CD4-positive, alpha-beta T cell (primary cell): ENCODE measurements at regions not wholly inside any gene's neighbourhood (a gene's known extent, or its start where the extent isn't known, plus 50 kb on each side); places are given as distances from the start of the nearest gene placed in this dataset.

Experiments used
- ATAC-seq: fragments of 200-7000 bp; cut with Tn5 transposase; one replicate; pipeline ENCODE4 v1.10.0; 2022; ENCODE audit warnings: mild to moderate bottlenecking; ENCODE audit not compliant: poor library complexity
- CTCF ChIA-PET: fragments of 350-600 bp; sonication (Branson Sonifier 250); formaldehyde crosslinking; loops from one replicate; lab custom pipeline; 2021; ENCODE audit warnings: antibody characterized with exemption, inconsistent platforms; lab: Charles Lee
- POLR2A ChIA-PET: fragments of 350-600 bp; sonication (Branson Sonifier 250); formaldehyde crosslinking; loops from one replicate; lab custom pipeline; 2021; ENCODE audit warnings: antibody characterized with exemption, inconsistent platforms; lab: Charles Lee
- DNase-seq, 14 experiments: peaks; one replicate each; pipeline ENCODE4 v3.0.0-alpha.2; 2013 to 2020; ENCODE audit warnings: mixed read lengths in 2 of 14
- H3K27ac ChIP-seq, 2 donors: one replicate each; pipeline versions ENCODE4 v1.5.1 to v1.7.0; 2013; ENCODE audit warnings: low read length in 2 of 2, low read depth in 1 of 2, mild to moderate bottlenecking in 1 of 2
- H3K27me3 ChIP-seq, 2 experiments: 1 replicate in 1 of 2; 2 replicates in 1 of 2; pipeline versions ENCODE4 v1.6.1 to v1.7.0; 2013; ENCODE audit warnings: low read length in 2 of 2, control low read depth in 1 of 2, mild to moderate bottlenecking in 1 of 2, moderate library complexity in 1 of 2; ENCODE audit not compliant: insufficient read depth in 2 of 2, control insufficient read depth in 1 of 2
- H3K36me3 ChIP-seq: one replicate; pipeline ENCODE4 v1.6.1; 2013; ENCODE audit warnings: low read length, control low read depth; ENCODE audit not compliant: insufficient read depth
- H3K4me1 ChIP-seq: one replicate; pipeline ENCODE4 v1.6.1; 2013; ENCODE audit warnings: low read length, control low read depth; ENCODE audit not compliant: insufficient read depth
- H3K4me3 ChIP-seq: one replicate; pipeline ENCODE4 v1.5.1; 2013; ENCODE audit warnings: mild to moderate bottlenecking, low read length, moderate library complexity
- H3K9me3 ChIP-seq, 2 experiments: 1 replicate in 1 of 2; 2 replicates in 1 of 2; pipeline versions ENCODE4 v1.6.1 to v1.7.0; 2013; ENCODE audit warnings: low read length in 2 of 2, mild to moderate bottlenecking in 2 of 2, control low read depth in 1 of 2, moderate library complexity in 1 of 2; ENCODE audit not compliant: control insufficient read depth in 1 of 2, insufficient read depth in 1 of 2
- H3K27ac Mint-ChIP-seq: one replicate; pipeline ENCODE4 v1.8.0; 2020; ENCODE audit warnings: mixed read lengths
- H3K27me3 Mint-ChIP-seq: one replicate; pipeline ENCODE4 v1.8.0; 2021; ENCODE audit warnings: mixed read lengths
- H3K36me3 Mint-ChIP-seq: one replicate; pipeline ENCODE4 v1.8.0; 2021; ENCODE audit warnings: low read depth, mixed read lengths
- H3K4me1 Mint-ChIP-seq: one replicate; pipeline ENCODE4 v1.8.0; 2021; ENCODE audit warnings: low read depth, mixed read lengths
- H3K4me3 Mint-ChIP-seq: one replicate; pipeline ENCODE4 v1.8.0; 2020; ENCODE audit warnings: mild to moderate bottlenecking, mixed read lengths
- H3K9me3 Mint-ChIP-seq: one replicate; pipeline ENCODE4 v1.8.0; 2020; ENCODE audit warnings: mixed read lengths
- CTCF ChIP-seq: fragments of 200-600 bp; IDR thresholded peaks from one replicate; pipeline ENCODE4 v1.8.0; 2022; ENCODE audit warnings: antibody characterized with exemption, mild to moderate bottlenecking
- intact Hi-C, 2 experiments: fragments of 100-400 bp; cut with DNase I in 1 of 2; cut with micrococcal nuclease in 1 of 2; formaldehyde crosslinking; loops; one replicate each; pipeline versions ENCODE4 v1.15.1 to v1.9.0; 2023 to 2025; cut with DNase I, micrococcal nuclease

GRCh38 chr10:91341686-91342085 is 68.5 kb upstream of the HECTD2 start:
- H3K27me3 Mint-ChIP-seq, result no peaks in the 10 kb centered on the region
- ChIA-PET CTCF (no interaction called here), POLR2A (interaction anchor here (0.6 kb wide), 1 partner anchor 14 kb away, joined by 4 read pairs; no protein-coding TSS in a partner anchor)
- ATAC-seq, result no peak
- Histone ChIP-seq H3K4me1 (no peaks in the 10 kb centered on the region), H3K27ac (no peak overlapping the region), H3K4me3 (no peak overlapping the region), H3K36me3 (no peaks in the 10 kb centered on the region), H3K27me3 (no peaks in the 10 kb centered on the region), H3K9me3 (no peaks in the 10 kb centered on the region)
- H3K4me1 Mint-ChIP-seq, result no peaks in the 10 kb centered on the region
- H3K36me3 Mint-ChIP-seq, result no peaks in the 10 kb centered on the region
- intact Hi-C loops, result no loop called here
- DNase-seq, result no peak
- H3K9me3 Mint-ChIP-seq, result no peaks in the 10 kb centered on the region
- no peak overlapping the region for H3K27ac Mint-ChIP-seq
- H3K4me3 Mint-ChIP-seq, result no peak overlapping the region
- TF ChIP-seq CTCF, result no peak

- Mint-ChIP-seq H3K4me3 (no peak overlapping the region), H3K27ac (no peak overlapping the region), H3K27me3 (no peaks in the 10 kb centered on the region), H3K36me3 (no peaks in the 10 kb centered on the region), H3K9me3 (no peaks in the 10 kb centered on the region), H3K4me1 (no peaks in the 10 kb centered on the region)
- no peak for ATAC-seq
- DNase-seq, result no peak
- H3K36me3 ChIP-seq, result no peaks in the 10 kb centered on the region
- H3K4me3 ChIP-seq, result no peak overlapping the region
- H3K27me3 ChIP-seq, result no peaks in the 10 kb centered on the region
- H3K9me3 ChIP-seq, result no peaks in the 10 kb centered on the region
- no peak for TF ChIP-seq CTCF
- ChIA-PET CTCF (no interaction called here), POLR2A (no interaction called here)
- intact Hi-C loops, result no loop called here
- no peaks in the 10 kb centered on the region for H3K4me1 ChIP-seq
- H3K27ac ChIP-seq, result no peak overlapping the region
Measured at GRCh38 chr10:91343010-91343409, 67.1 kb upstream of the HECTD2 start.

GRCh38 chr10:91344117-91344856 is 65.9 kb upstream of the HECTD2 start:
- no peak for DNase-seq
- no peak for ATAC-seq
- Histone ChIP-seq H3K4me3 (no peak overlapping the region), H3K9me3 (no peaks in the 10 kb centered on the region), H3K27ac (no peak overlapping the region), H3K4me1 (no peaks in the 10 kb centered on the region), H3K27me3 (no peaks in the 10 kb centered on the region), H3K36me3 (no peaks in the 10 kb centered on the region)
- ChIA-PET CTCF (no interaction called here), POLR2A (no interaction called here)
- Mint-ChIP-seq H3K27ac (no peak overlapping the region), H3K9me3 (no peaks in the 10 kb centered on the region), H3K4me3 (no peak overlapping the region), H3K27me3 (no peaks in the 10 kb centered on the region), H3K36me3 (no peaks in the 10 kb centered on the region), H3K4me1 (no peaks in the 10 kb centered on the region)
- intact Hi-C loops, result no loop called here
- TF ChIP-seq CTCF, result no peak
